ENCODE measurements at regions not wholly inside any gene's neighbourhood (a gene's known extent, or its start where the extent isn't known, plus 50 kb on each side); places are given as distances from the start of the nearest gene placed in this dataset.

DNA sequence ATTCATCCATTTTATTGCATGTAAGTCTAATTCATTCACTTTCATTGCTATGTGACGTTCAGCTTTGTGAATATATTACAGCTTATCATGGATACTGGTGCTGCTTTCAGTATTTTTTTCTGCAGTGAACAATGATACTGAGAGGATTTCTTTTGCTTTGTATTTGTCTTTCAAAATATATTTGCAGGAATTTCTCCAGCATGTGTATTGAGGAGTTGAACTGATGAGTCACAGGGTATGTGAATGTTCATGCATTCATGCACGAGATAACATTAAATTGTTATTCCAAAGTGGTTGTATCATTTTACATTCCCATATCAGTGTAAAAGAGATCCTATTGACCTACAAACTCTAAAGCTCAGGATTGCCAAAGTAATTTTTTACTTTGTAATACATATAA, 283.8 kb upstream of the ARSJ start:
- H3K36me3 ChIP-seq (ENCODE audit: control insufficient read depth, insufficient read depth, low read length) = no peaks in the 10 kb centered on the region
- Mint-ChIP-seq H3K9me3 (peaks cover 0 to 2% of the 10 kb centered on the region in 2 donors), H3K27me3 (ENCODE audit: low read depth in 2 of 2) (no peaks in the 10 kb centered on the region), H3K27ac (no peak overlapping the region), H3K4me1 (no peaks in the 10 kb centered on the region), H3K36me3 (no peaks in the 10 kb centered on the region), H3K4me3 (no peak overlapping the region)
- H3K27ac ChIP-seq (ENCODE audit: low read length) = no peak overlapping the region
- intact Hi-C loops (cut with micrococcal nuclease) = loop anchor here (1.0 kb wide), 1 partner anchor 10 kb away; no protein-coding TSS in a partner anchor
- TF ChIP-seq, protein P1, sequence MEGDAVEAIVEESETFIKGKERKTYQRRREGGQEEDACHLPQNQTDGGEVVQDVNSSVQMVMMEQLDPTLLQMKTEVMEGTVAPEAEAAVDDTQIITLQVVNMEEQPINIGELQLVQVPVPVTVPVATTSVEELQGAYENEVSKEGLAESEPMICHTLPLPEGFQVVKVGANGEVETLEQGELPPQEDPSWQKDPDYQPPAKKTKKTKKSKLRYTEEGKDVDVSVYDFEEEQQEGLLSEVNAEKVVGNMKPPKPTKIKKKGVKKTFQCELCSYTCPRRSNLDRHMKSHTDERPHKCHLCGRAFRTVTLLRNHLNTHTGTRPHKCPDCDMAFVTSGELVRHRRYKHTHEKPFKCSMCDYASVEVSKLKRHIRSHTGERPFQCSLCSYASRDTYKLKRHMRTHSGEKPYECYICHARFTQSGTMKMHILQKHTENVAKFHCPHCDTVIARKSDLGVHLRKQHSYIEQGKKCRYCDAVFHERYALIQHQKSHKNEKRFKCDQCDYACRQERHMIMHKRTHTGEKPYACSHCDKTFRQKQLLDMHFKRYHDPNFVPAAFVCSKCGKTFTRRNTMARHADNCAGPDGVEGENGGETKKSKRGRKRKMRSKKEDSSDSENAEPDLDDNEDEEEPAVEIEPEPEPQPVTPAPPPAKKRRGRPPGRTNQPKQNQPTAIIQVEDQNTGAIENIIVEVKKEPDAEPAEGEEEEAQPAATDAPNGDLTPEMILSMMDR (IDR thresholded peaks at IDR 0.05) = no peak
- no peak for DNase-seq
- H3K9me3 ChIP-seq (ENCODE audit: control insufficient read depth, insufficient read depth, low read length) = no peaks in the 10 kb centered on the region
- ATAC-seq = no peak
- 86% methylated on average over 1 of the region's 2 CpGs for WGBS (ENCODE audit: insufficient coverage)
- no peaks in the 10 kb centered on the region for H3K4me1 ChIP-seq (ENCODE audit: control insufficient read depth, insufficient read depth, low read length)
- no peak overlapping the region for H3K4me3 ChIP-seq (ENCODE audit: low read length)
- no peaks in the 10 kb centered on the region for H3K27me3 ChIP-seq (ENCODE audit: control insufficient read depth, insufficient read depth, low read length)

- no peaks in the 10 kb centered on the region for H3K9me3 ChIP-seq (ENCODE audit: control insufficient read depth, insufficient read depth, low read length)
- WGBS (ENCODE audit: insufficient coverage) = no CpG with 5 or more reads among the region's 1 CpG
- no peaks in the 10 kb centered on the region for H3K4me1 Mint-ChIP-seq
- ATAC-seq (no peak), DNase-seq (no peak)
- H3K36me3 Mint-ChIP-seq = no peaks in the 10 kb centered on the region
- no peak overlapping the region for H3K27ac ChIP-seq (ENCODE audit: low read length)
- H3K4me3 Mint-ChIP-seq = no peak overlapping the region
- peaks cover 0 to 3% of the 10 kb centered on the region in 2 donors for H3K9me3 Mint-ChIP-seq
- no peaks in the 10 kb centered on the region for H3K27me3 ChIP-seq (ENCODE audit: control insufficient read depth, insufficient read depth, low read length)
- TF ChIP-seq, protein P1 (IDR thresholded peaks at IDR 0.05) = no peak
- intact Hi-C loops (cut with micrococcal nuclease) = no loop called here
- no peak overlapping the region for H3K4me3 ChIP-seq (ENCODE audit: low read length)
- H3K4me1 ChIP-seq (ENCODE audit: control insufficient read depth, insufficient read depth, low read length) = no peaks in the 10 kb centered on the region
- H3K27me3 Mint-ChIP-seq (ENCODE audit: low read depth in 2 of 2) = no peaks in the 10 kb centered on the region
- H3K27ac Mint-ChIP-seq = no peak overlapping the region
- no peaks in the 10 kb centered on the region for H3K36me3 ChIP-seq (ENCODE audit: control insufficient read depth, insufficient read depth, low read length)
These were observed 285.0 kb upstream of the ARSJ start for GRCh38 chr4:114264452-114264851.

DNA sequence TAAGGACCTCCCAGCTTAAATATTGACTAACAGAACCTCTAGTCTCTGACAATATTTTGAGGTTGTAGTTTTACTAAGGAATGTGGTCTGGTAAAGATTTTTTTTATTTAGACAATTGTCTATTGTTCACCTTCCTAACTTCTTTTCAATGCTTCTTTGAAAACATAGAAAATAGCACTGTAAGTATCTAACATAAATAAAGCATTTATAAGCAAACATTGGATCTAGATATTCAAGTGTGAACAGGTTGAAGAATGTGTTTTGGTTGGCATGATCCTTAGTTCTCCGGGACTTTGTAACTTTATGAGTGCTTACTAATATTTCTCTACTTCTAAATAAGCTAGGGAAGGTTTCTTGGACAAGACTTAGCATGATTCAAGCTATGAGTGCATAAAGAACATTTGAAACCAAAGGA, 285.4 kb upstream of the ARSJ start:
- intact Hi-C loops (cut with micrococcal nuclease) = no loop called here
- DNase-seq = no peak
- Mint-ChIP-seq H3K36me3 (no peaks in the 10 kb centered on the region), H3K27ac (no peak overlapping the region), H3K4me3 (no peak overlapping the region), H3K4me1 (no peaks in the 10 kb centered on the region), H3K9me3 (peaks cover 0 to 6% of the 10 kb centered on the region in 2 donors), H3K27me3 (ENCODE audit: low read depth in 2 of 2) (no peaks in the 10 kb centered on the region)
- no peaks in the 10 kb centered on the region for H3K9me3 ChIP-seq (ENCODE audit: control insufficient read depth, insufficient read depth, low read length)
- ATAC-seq = no peak
- H3K4me1 ChIP-seq (ENCODE audit: control insufficient read depth, insufficient read depth, low read length) = no peaks in the 10 kb centered on the region
- H3K36me3 ChIP-seq (ENCODE audit: control insufficient read depth, insufficient read depth, low read length) = no peaks in the 10 kb centered on the region
- H3K27me3 ChIP-seq (ENCODE audit: control insufficient read depth, insufficient read depth, low read length) = no peaks in the 10 kb centered on the region
- no peak overlapping the region for H3K4me3 ChIP-seq (ENCODE audit: low read length)
- H3K27ac ChIP-seq (ENCODE audit: low read length) = no peak overlapping the region
- no CpG with 5 or more reads among the region's 1 CpG for WGBS (ENCODE audit: insufficient coverage)
- TF ChIP-seq, protein P1 (IDR thresholded peaks at IDR 0.05) = no peak

DNA sequence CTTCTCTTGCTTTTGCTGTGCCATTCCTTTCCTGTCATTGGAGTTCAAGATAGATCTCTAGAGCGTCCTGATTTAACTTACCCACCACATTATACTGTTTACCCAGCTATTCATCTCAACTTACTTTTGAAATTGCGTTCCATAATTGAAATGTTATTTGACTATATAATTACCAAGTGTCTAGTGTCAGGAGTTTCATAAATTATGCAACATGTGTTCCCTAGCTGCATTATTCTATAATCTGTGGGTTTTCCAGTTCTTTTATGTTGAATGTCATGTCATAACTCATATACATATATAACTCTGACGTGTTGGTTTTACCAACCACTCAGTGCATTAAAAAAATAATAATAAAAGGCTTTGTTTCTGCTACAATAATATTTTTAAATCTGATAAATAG, 285.9 kb upstream of the ARSJ start:
- Mint-ChIP-seq H3K9me3 (peaks cover 0 to 6% of the 10 kb centered on the region in 2 donors), H3K36me3 (no peaks in the 10 kb centered on the region), H3K27me3 (ENCODE audit: low read depth in 2 of 2) (no peaks in the 10 kb centered on the region), H3K4me3 (no peak overlapping the region), H3K27ac (no peak overlapping the region), H3K4me1 (no peaks in the 10 kb centered on the region)
- intact Hi-C loops (cut with micrococcal nuclease) = no loop called here
- ATAC-seq (no peak), DNase-seq (no peak)
- no peak overlapping the region for H3K27ac ChIP-seq (ENCODE audit: low read length)
- H3K4me1 ChIP-seq (ENCODE audit: control insufficient read depth, insufficient read depth, low read length) = no peaks in the 10 kb centered on the region
- no peak overlapping the region for H3K4me3 ChIP-seq (ENCODE audit: low read length)
- H3K27me3 ChIP-seq (ENCODE audit: control insufficient read depth, insufficient read depth, low read length) = no peaks in the 10 kb centered on the region
- whole genome bisulfite sequencing (ENCODE audit: insufficient coverage) = 63% methylated on average over 1 of the region's 3 CpGs
- H3K36me3 ChIP-seq (ENCODE audit: control insufficient read depth, insufficient read depth, low read length) = no peaks in the 10 kb centered on the region
- TF ChIP-seq, protein P1 (IDR thresholded peaks at IDR 0.05) = no peak
- no peaks in the 10 kb centered on the region for H3K9me3 ChIP-seq (ENCODE audit: control insufficient read depth, insufficient read depth, low read length)
